ENCODE measurements at regions not wholly inside any gene's neighbourhood (a gene's known extent, or its start where the extent isn't known, plus 50 kb on each side); places are given as distances from the start of the nearest gene placed in this dataset.
A peak's percentile ranks its signal among the peaks of the same experiment; 100 is the strongest.

DNA sequence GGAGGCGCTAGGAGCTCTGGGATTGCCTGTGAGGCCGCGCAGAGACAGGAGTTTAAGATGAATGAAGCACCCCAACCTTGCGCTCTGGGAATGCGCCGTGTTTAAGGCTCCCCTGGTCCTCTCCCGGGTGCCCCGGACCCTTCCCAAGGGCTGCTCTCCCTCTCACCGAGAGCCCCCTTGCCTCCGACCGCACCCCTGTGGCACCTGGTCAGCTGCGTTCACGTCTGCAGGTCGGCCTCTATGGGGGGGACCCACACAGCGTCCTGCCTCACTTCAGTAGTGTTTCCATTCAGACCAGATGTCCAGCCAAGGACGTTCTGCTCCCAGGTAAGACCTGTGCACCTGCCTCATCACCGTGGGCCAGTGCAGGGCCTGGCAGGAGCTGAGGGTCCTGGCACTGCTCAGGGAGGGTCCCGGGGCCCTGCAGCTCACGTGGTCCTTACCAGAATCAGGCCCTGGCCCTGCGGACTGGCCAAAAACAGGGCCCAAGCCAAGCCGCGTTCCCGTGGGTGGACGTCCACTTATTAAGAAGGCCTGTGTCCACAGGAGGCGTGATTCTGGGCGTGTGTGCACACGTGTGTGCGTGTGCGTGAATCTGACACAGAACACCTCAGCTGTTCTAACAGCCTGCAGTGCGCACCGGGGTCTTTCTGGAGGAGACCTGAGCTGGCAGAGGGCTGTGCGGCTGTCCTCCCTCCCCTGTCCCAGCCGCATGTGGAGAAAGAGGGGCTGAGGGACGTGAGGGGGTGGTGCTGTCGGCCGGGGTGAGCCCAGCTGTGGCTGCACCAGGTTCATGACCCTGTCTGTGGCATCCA, 79.9 kb upstream of the BHLHE23 start:
- H3K27me3 ChIP-seq (ENCODE audit: control insufficient read depth in 2 of 2, insufficient read depth in 2 of 2, low read length in 2 of 2), result no peaks in the 10 kb centered on the region

DNA sequence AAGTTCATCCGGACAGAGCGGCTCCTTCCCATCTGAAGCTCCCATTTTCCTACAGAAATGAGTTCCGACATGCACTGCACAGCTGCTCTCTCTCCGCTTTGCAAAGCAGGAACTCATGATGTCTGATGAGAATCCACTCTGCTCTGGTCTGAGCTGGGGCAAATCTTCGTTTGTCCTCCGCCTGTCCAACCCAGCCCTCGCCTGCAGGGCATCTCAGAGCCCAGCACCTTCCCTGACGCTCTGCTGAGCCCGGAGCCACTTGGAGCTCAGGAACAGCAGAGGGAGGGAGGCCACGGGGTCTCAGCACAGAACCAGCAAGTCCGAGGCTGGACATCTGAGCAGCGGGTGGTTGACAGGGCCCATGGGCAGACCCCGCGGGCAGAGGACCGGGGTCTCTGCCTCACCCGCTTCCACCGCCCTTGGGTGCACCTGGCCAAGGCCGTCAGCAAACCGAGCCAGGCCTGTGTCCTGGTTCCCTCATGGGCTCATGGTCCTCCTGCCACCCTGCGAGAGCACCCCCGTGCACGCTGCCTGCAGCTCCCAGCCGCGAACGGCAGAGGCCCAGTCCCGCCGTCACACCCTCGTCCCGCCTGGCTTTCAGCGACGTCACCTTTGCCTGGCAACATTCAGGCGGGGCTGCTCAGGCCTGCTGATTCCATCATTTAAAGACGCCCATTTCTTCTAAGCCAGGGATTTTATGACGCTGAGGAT, 78.5 kb upstream of the BHLHE23 start:
- ChIA-PET POLR2A (no interaction called here), CTCF (no interaction called here)
- H3K4me1 ChIP-seq (ENCODE audit: control insufficient read depth in 2 of 2, insufficient read depth in 2 of 2, low read length in 2 of 2), result no peaks in the 10 kb centered on the region
- no peak overlapping the region for H3K27ac Mint-ChIP-seq
- H3K36me3 ChIP-seq (ENCODE audit: control insufficient read depth in 2 of 3, insufficient read depth in 3 of 3, low read length in 3 of 3), result no peaks in the 10 kb centered on the region
- H3K9me3 ChIP-seq (ENCODE audit: control insufficient read depth in 2 of 3, low read length in 3 of 3), result peaks cover 0 to 4% (median 0%) of the 10 kb centered on the region in 3 experiments
- no peak overlapping the region for H3K4me3 ChIP-seq (ENCODE audit: low read length)
- no peaks in the 10 kb centered on the region for H3K36me3 Mint-ChIP-seq
- H3K27me3 ChIP-seq (ENCODE audit: control insufficient read depth in 2 of 2, insufficient read depth in 2 of 2, low read length in 2 of 2), result no peaks in the 10 kb centered on the region
- no peak overlapping the region for H3K4me3 Mint-ChIP-seq
- intact Hi-C loops (cut with micrococcal nuclease), result no loop called here
- peaks cover 0 to 3% (median 0%) of the 10 kb centered on the region in 7 donors for H3K4me1 Mint-ChIP-seq
- H3K27me3 Mint-ChIP-seq, result peaks cover 0 to 66% (median 29%) of the 10 kb centered on the region in 5 donors
- no peak for ATAC-seq
- DNase-seq, result no peak
- H3K27ac ChIP-seq (ENCODE audit: low read depth, low read length), result no peak overlapping the region
- H3K9me3 Mint-ChIP-seq, result peaks cover 0 to 10% (median 0%) of the 10 kb centered on the region in 11 donors

More for the DNA sequence above, 79.9 kb upstream of the BHLHE23 start:
- POLR2A ChIA-PET, result no interaction called here
- H3K4me3 Mint-ChIP-seq, result no peak overlapping the region
- Histone ChIP-seq H3K36me3 (ENCODE audit: control insufficient read depth in 2 of 3, insufficient read depth in 3 of 3, low read length in 3 of 3) (no peaks in the 10 kb centered on the region), H3K4me1 (ENCODE audit: control insufficient read depth in 2 of 2, insufficient read depth in 2 of 2, low read length in 2 of 2) (no peaks in the 10 kb centered on the region), H3K27ac (ENCODE audit: low read depth, low read length) (no peak overlapping the region), H3K4me3 (ENCODE audit: low read length) (no peak overlapping the region), H3K9me3 (ENCODE audit: control insufficient read depth in 2 of 3, low read length in 3 of 3) (no peaks in the 10 kb centered on the region)
- H3K27me3 Mint-ChIP-seq, result peaks cover 0 to 61% (median 23%) of the 10 kb centered on the region in 5 donors
- intact Hi-C loops (cut with micrococcal nuclease), result no loop called here
- no peak for ATAC-seq
- no peak overlapping the region for H3K27ac Mint-ChIP-seq
- H3K4me1 Mint-ChIP-seq, result peaks cover 0 to 3% (median 0%) of the 10 kb centered on the region in 7 donors
- no peaks in the 10 kb centered on the region for H3K36me3 Mint-ChIP-seq
- DNase-seq, result peak in 1 of 9 donors; percentile 8
- CTCF ChIA-PET, result no interaction called here
- peaks cover 0 to 2% (median 0%) of the 10 kb centered on the region in 11 donors for H3K9me3 Mint-ChIP-seq

DNA sequence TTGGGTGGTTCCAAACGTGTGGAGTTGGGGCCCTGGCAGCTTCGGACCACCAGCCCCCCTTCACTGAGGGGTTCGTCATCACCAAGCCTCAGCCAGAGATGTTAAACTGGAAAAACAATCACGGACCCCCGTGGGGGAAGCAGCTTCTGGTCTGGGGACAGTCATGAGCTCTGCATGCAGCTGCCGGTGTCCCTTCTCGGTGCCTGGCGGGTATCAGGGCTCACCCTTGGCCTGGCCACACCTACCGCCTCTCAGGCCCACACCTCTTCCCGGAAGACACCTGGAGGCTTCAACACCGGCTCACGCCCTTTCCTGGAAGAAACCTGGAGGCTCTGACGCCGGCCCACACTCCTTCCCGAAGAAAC, 77.8 kb upstream of the BHLHE23 start:
- Histone ChIP-seq H3K4me1 (ENCODE audit: control insufficient read depth in 2 of 2, insufficient read depth in 2 of 2, low read length in 2 of 2) (no peaks in the 10 kb centered on the region), H3K9me3 (ENCODE audit: control insufficient read depth in 2 of 3, low read length in 3 of 3) (peaks cover 0 to 10% (median 0%) of the 10 kb centered on the region in 3 experiments), H3K27ac (ENCODE audit: low read depth, low read length) (no peak overlapping the region), H3K27me3 (ENCODE audit: control insufficient read depth in 2 of 2, insufficient read depth in 2 of 2, low read length in 2 of 2) (no peaks in the 10 kb centered on the region), H3K4me3 (ENCODE audit: low read length) (no peak overlapping the region), H3K36me3 (ENCODE audit: control insufficient read depth in 2 of 3, insufficient read depth in 3 of 3, low read length in 3 of 3) (no peaks in the 10 kb centered on the region)
- DNase-seq (no peak), ATAC-seq (no peak)
- no peak overlapping the region for H3K4me3 Mint-ChIP-seq
- peaks cover 0 to 3% (median 0%) of the 10 kb centered on the region in 7 donors for H3K4me1 Mint-ChIP-seq
- H3K27me3 Mint-ChIP-seq, result peaks cover 0 to 74% (median 37%) of the 10 kb centered on the region in 5 donors
- ChIA-PET POLR2A (no interaction called here), CTCF (no interaction called here)
- H3K36me3 Mint-ChIP-seq, result no peaks in the 10 kb centered on the region
- peaks cover 0 to 17% (median 4%) of the 10 kb centered on the region in 11 donors for H3K9me3 Mint-ChIP-seq
- H3K27ac Mint-ChIP-seq, result no peak overlapping the region
- intact Hi-C loops (cut with micrococcal nuclease), result no loop called here

DNA sequence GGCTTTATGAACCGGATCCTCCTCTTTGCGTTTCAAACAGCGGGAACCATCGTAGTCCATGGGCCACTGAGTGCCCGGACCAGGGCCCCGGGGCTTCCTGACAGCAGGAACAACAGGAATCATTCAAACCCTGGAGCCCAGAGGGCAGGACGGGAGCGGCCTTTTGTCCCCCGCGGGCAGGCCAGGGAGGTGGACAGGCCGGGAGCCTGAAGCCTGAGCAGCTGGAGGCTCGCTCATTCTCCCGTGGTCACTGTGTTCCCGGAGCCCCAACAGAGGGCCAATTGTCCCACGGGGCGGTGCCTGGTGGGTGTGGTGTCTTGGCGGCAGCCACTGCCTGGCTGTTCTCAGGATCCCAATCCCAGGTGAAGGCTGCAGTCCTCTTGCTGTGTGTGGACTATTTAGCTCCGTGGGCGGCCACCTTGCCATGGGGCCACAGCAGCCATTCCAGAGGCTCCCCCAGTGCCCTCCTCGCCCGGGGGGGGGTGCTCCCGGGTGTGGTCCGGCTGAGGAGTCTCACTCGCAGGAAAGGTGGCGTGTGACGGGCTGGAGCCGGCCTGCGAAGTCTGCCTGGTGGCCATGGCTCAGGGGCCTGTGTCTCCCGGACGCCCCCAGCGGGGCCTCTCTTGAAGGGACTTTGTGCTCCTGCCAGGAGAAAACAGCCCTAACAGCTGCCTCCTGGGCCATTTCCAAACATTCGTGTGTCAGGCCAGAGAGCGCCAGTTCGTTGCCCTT, 77.2 kb upstream of the BHLHE23 start:
- Mint-ChIP-seq H3K27ac (no peak overlapping the region), H3K36me3 (no peaks in the 10 kb centered on the region), H3K4me1 (peaks cover 0 to 3% (median 0%) of the 10 kb centered on the region in 7 donors), H3K4me3 (no peak overlapping the region), H3K27me3 (peaks cover 0 to 75% (median 38%) of the 10 kb centered on the region in 5 donors), H3K9me3 (peaks cover 0 to 23% (median 8%) of the 10 kb centered on the region in 11 donors)
- Histone ChIP-seq H3K27me3 (ENCODE audit: control insufficient read depth in 2 of 2, insufficient read depth in 2 of 2, low read length in 2 of 2) (no peaks in the 10 kb centered on the region), H3K27ac (ENCODE audit: low read depth, low read length) (no peak overlapping the region), H3K4me1 (ENCODE audit: control insufficient read depth in 2 of 2, insufficient read depth in 2 of 2, low read length in 2 of 2) (no peaks in the 10 kb centered on the region), H3K9me3 (ENCODE audit: control insufficient read depth in 2 of 3, low read length in 3 of 3) (peaks cover 0 to 13% (median 0%) of the 10 kb centered on the region in 3 experiments), H3K36me3 (ENCODE audit: control insufficient read depth in 2 of 3, insufficient read depth in 3 of 3, low read length in 3 of 3) (no peaks in the 10 kb centered on the region), H3K4me3 (ENCODE audit: low read length) (no peak overlapping the region)
- ChIA-PET CTCF (no interaction called here), POLR2A (no interaction called here)
- intact Hi-C loops (cut with micrococcal nuclease), result no loop called here
- ATAC-seq (no peak), DNase-seq (no peak)

DNA sequence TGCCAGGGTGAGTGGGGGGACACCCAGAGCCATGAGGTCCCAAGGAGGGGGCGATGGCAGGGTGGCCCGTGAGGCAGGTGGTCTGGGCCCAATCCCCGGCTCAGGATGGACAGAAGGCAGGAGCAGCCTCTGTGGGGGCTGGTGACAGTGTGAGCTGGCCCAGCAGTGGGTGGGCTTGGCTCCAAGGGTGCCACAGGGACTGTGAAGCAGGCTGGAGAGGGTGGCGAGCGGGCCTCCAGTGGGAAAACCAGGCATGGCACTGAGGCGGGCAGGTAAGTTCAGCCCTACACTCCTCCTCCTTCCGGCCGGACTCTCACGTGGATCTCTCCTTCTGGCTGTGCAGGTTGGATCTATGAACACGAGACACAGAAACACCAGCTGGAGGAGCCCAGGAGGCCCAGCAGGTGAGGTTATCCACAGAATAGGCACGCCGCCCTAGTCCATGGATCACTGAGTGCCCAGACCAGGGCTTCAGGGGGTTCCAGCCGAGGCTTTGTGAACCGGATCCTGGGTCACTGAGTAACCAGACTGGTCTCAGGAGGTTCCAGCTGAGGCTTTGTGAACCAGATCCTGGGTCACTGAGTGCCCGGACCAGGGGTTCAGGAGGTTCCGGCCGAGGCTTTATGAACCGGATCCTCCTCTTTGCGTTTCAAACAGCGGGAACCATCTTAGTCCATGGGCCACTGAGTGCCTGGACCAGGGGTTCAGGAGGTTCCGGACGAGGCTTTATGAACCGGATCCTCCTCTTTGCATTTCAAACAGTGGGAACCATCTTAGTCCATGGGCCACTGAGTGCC, 76.4 kb upstream of the BHLHE23 start:
- Histone ChIP-seq H3K36me3 (ENCODE audit: control insufficient read depth in 2 of 3, insufficient read depth in 3 of 3, low read length in 3 of 3) (no peaks in the 10 kb centered on the region), H3K4me3 (ENCODE audit: low read length) (no peak overlapping the region), H3K9me3 (ENCODE audit: control insufficient read depth in 2 of 3, low read length in 3 of 3) (peaks cover 0 to 17% (median 0%) of the 10 kb centered on the region in 3 experiments), H3K27me3 (ENCODE audit: control insufficient read depth in 2 of 2, insufficient read depth in 2 of 2, low read length in 2 of 2) (no peaks in the 10 kb centered on the region), H3K27ac (ENCODE audit: low read depth, low read length) (no peak overlapping the region), H3K4me1 (ENCODE audit: control insufficient read depth in 2 of 2, insufficient read depth in 2 of 2, low read length in 2 of 2) (no peaks in the 10 kb centered on the region)
- ATAC-seq (no peak), DNase-seq (no peak)
- peaks cover 0 to 72% (median 43%) of the 10 kb centered on the region in 5 donors for H3K27me3 Mint-ChIP-seq
- H3K4me3 Mint-ChIP-seq, result no peak overlapping the region
- ChIA-PET POLR2A (no interaction called here), CTCF (no interaction called here)
- no peak overlapping the region for H3K27ac Mint-ChIP-seq
- intact Hi-C loops (cut with micrococcal nuclease), result no loop called here
- H3K36me3 Mint-ChIP-seq, result no peaks in the 10 kb centered on the region
- H3K9me3 Mint-ChIP-seq, result peaks cover 0 to 31% (median 14%) of the 10 kb centered on the region in 11 donors
- peaks cover 0 to 3% (median 0%) of the 10 kb centered on the region in 7 donors for H3K4me1 Mint-ChIP-seq

DNA sequence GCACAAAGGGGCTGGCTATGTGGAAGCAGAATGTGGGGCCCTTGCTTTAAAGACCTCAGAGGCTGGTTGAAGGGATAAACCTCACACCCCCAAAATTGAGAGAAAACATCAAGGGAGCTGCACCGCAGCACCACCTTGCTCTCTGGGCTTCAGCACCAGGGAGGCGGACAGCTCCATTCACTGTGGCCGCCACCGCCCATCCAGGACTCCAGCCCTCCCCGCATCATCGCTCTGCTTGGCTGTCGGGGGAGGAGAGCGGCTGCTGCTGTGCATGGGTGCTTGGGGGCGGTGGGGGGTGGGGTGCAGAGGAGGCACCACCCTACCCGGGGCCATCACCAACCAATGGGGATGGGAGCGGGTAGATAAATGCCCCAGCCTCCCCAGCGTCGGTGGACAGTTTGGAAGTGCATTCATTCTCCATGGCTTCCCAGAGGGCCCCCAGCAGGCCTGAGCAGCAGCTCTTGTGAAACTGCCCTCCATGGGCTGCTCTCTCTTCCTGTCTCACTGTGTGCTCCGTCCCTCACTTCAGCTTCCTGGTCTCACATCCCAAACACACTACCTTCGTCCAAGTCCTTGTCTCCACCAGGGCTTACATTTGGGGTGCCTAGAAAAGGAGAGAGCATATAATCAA, 75.7 kb upstream of the BHLHE23 start:
- no peaks in the 10 kb centered on the region for H3K36me3 Mint-ChIP-seq
- H3K4me3 ChIP-seq (ENCODE audit: low read length), result no peak overlapping the region
- no peak overlapping the region for H3K4me3 Mint-ChIP-seq
- H3K27ac ChIP-seq (ENCODE audit: low read depth, low read length), result no peak overlapping the region
- peaks cover 0 to 3% (median 0%) of the 10 kb centered on the region in 7 donors for H3K4me1 Mint-ChIP-seq
- ATAC-seq, result peak; percentile 48
- H3K27me3 ChIP-seq (ENCODE audit: control insufficient read depth in 2 of 2, insufficient read depth in 2 of 2, low read length in 2 of 2), result no peaks in the 10 kb centered on the region
- intact Hi-C loops (cut with micrococcal nuclease), result no loop called here
- H3K27ac Mint-ChIP-seq, result no peak overlapping the region
- H3K9me3 Mint-ChIP-seq, result peaks cover 0 to 38% (median 19%) of the 10 kb centered on the region in 11 donors
- no peaks in the 10 kb centered on the region for H3K36me3 ChIP-seq (ENCODE audit: control insufficient read depth in 2 of 3, insufficient read depth in 3 of 3, low read length in 3 of 3)
- POLR2A ChIA-PET, result no interaction called here
- H3K4me1 ChIP-seq (ENCODE audit: control insufficient read depth in 2 of 2, insufficient read depth in 2 of 2, low read length in 2 of 2), result no peaks in the 10 kb centered on the region
- CTCF ChIA-PET, result no interaction called here
- DNase-seq, result peak in 5 of 9 donors; percentile 24 to 51 (median 40)
- H3K27me3 Mint-ChIP-seq, result peaks cover 0 to 65% (median 44%) of the 10 kb centered on the region in 5 donors
- peaks cover 0 to 17% (median 0%) of the 10 kb centered on the region in 3 experiments for H3K9me3 ChIP-seq (ENCODE audit: control insufficient read depth in 2 of 3, low read length in 3 of 3)

Data from naive thymus-derived CD4-positive, alpha-beta T cell (primary cell).